Colonic mucosa (tissue), 4 donors: ENCODE measurements at regions not wholly inside any gene's neighbourhood (a gene's known extent, or its start where the extent isn't known, plus 50 kb on each side); places are given as distances from the start of the nearest gene placed in this dataset.

Experiments
- DNase-seq: peaks from one replicate; pipeline ENCODE4 v3.0.0-alpha.2; 2020
- H3K27ac ChIP-seq: fragments of 200-600 bp; one replicate; pipeline ENCODE4 v1.8.0; 2021
- H3K27me3 ChIP-seq: fragments of 200-600 bp; one replicate; pipeline ENCODE4 v1.8.0; 2021
- H3K36me3 ChIP-seq: fragments of 200-600 bp; one replicate; pipeline ENCODE4 v1.8.0; 2021
- H3K4me1 ChIP-seq: fragments of 200-600 bp; one replicate; pipeline ENCODE4 v1.8.0; 2021; ENCODE audit warnings: mild to moderate bottlenecking
- H3K4me3 ChIP-seq: fragments of 200-600 bp; one replicate; pipeline ENCODE4 v1.8.0; 2021
- H3K9ac ChIP-seq, 2 donors: one replicate each; pipeline ENCODE4 v1.7.0; 2013; ENCODE audit warnings: control low read depth in 2 of 2, low read depth in 2 of 2, low read length in 2 of 2
- H3K9me3 ChIP-seq: fragments of 200-600 bp; one replicate; pipeline ENCODE4 v1.8.0; 2021
- intact Hi-C: fragments of 100-400 bp; cut with DNase I; formaldehyde crosslinking; loops from one replicate; pipeline ENCODE4 v1.14.1; 2022
- TF ChIP-seq, protein P1 (sequence below): fragments of 200-600 bp; IDR thresholded peaks from one replicate; pipeline ENCODE4 v1.8.0; 2022; ENCODE audit warnings: antibody characterized with exemption, mild to moderate bottlenecking
- donor health status: healthy.
- donor health status: DM: no; HTN: no; CAD: no.
- donor health status: DM: no; HTN: no; CAD: no.

DNA sequence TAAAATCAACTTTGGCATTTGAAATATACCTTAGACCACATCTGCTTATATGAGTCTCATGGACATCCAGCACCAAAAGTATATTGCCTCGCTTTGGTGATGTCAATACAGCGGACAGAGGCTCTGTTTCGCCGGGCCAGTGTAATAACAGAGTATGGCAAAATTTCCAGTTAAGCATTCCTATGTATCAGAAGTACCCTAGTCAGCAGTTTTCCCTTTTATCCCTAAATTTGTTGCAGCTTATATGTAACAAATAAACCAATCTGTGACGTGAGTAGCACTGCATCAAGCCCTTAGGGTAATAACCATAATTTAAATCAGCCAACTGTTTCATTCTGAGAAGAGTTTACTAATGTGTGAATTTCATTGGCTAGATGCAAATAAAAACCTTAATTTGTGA, 585.5 kb upstream of the ADGRB3 start:
- Histone ChIP-seq H3K4me3 (no peak overlapping the region), H3K9ac (no peak overlapping the region), H3K9me3 (no peaks in the 10 kb centered on the region), H3K36me3 (no peaks in the 10 kb centered on the region), H3K4me1 (no peaks in the 10 kb centered on the region), H3K27ac (no peak overlapping the region), H3K27me3 (no peaks in the 10 kb centered on the region)
- no peak for DNase-seq
- intact Hi-C loops, result no loop called here
- TF ChIP-seq, protein P1, sequence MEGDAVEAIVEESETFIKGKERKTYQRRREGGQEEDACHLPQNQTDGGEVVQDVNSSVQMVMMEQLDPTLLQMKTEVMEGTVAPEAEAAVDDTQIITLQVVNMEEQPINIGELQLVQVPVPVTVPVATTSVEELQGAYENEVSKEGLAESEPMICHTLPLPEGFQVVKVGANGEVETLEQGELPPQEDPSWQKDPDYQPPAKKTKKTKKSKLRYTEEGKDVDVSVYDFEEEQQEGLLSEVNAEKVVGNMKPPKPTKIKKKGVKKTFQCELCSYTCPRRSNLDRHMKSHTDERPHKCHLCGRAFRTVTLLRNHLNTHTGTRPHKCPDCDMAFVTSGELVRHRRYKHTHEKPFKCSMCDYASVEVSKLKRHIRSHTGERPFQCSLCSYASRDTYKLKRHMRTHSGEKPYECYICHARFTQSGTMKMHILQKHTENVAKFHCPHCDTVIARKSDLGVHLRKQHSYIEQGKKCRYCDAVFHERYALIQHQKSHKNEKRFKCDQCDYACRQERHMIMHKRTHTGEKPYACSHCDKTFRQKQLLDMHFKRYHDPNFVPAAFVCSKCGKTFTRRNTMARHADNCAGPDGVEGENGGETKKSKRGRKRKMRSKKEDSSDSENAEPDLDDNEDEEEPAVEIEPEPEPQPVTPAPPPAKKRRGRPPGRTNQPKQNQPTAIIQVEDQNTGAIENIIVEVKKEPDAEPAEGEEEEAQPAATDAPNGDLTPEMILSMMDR, result no peak

DNA sequence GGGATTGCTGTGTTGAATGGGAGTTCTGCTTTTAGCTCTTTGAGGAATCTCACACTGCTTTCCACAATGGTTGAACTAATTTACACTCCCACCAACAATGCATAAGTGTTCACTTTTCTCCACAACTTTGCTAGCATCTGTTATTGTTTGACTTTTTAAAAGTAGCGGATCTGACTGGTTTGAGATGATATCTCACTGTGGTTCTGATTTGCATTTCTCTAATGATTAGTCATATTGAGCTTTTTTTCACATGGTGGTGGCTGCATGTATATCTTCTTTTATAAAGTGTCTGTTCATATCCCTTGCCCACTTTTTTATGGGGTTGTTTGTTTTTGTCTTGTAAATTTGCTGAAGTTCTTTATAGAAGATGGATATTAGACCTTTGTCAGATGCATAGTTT, 588.3 kb upstream of the ADGRB3 start:
- no peaks in the 10 kb centered on the region for H3K9me3 ChIP-seq
- H3K9ac ChIP-seq, result no peak overlapping the region
- no peak for DNase-seq
- H3K36me3 ChIP-seq, result no peaks in the 10 kb centered on the region
- TF ChIP-seq, protein P1, result no peak
- intact Hi-C loops, result no loop called here
- H3K27ac ChIP-seq, result no peak overlapping the region
- H3K27me3 ChIP-seq, result no peaks in the 10 kb centered on the region
- H3K4me1 ChIP-seq, result no peaks in the 10 kb centered on the region
- H3K4me3 ChIP-seq, result no peak overlapping the region

DNA sequence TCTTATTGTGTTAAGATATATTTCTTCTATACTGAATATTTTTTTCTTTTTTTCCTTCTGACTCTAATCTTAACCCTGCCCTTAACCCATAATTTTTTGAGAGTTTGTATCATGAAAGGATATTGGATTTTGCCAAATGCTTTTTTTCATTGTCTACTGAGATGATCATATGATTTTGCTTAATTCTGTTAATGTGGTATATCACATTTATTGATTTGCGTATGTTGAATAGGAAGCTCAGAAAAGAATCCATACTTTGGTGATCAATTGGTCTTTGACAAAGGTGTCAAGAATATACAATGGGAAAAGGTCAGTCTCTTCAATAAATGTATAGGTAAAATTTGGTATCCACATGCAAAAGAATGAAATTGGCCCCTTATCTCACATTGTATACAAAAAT, 588.8 kb upstream of the ADGRB3 start:
- TF ChIP-seq, protein P1, result no peak
- Histone ChIP-seq H3K36me3 (no peaks in the 10 kb centered on the region), H3K9ac (no peak overlapping the region), H3K9me3 (no peaks in the 10 kb centered on the region), H3K27ac (no peak overlapping the region), H3K27me3 (no peaks in the 10 kb centered on the region), H3K4me3 (no peak overlapping the region), H3K4me1 (no peaks in the 10 kb centered on the region)
- intact Hi-C loops, result no loop called here
- DNase-seq, result no peak

DNA sequence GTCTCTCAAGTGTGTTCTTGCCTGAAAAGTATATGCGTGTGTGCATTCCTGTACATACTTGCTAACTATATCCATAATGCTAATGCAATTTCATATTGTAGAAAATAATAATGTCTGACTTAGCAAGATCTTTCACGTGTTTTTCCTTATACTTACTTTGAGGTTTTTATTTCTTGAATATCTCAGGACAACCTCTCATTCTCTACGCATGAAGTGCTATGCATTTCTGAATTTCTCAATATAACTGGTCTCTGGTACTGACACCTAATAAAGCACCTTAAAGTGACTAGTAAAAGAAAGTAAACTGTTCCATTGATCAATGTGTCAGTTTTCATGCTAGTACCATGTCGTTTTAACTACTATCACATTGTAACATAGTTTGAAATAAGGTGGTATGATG, 589.9 kb upstream of the ADGRB3 start:
- intact Hi-C loops, result no loop called here

DNA sequence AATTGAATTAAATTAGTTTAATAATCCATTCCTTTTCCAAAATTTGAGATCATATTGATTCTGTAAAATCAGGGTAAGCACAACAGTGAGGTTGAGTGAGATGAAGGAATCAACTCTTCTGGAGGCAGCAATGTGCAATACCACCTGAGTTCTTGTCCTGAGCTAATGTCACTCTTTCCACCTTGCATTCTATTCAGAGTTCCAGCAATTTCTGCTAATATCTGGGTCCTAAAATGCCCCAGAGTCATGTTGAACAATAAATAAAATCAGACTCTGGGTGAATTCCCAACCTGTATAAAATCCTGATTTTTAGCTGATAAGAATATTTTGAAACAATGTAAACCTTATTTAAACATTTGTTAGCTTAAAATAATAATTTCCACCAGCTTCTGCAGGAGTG, 590.8 kb upstream of the ADGRB3 start:
- Histone ChIP-seq H3K27ac (no peak overlapping the region), H3K36me3 (no peaks in the 10 kb centered on the region), H3K4me1 (no peaks in the 10 kb centered on the region), H3K27me3 (no peaks in the 10 kb centered on the region), H3K9ac (no peak overlapping the region), H3K9me3 (no peaks in the 10 kb centered on the region), H3K4me3 (no peak overlapping the region)
- TF ChIP-seq, protein P1, result no peak
- DNase-seq, result no peak
- intact Hi-C loops, result no loop called here

More for the DNA sequence above, 589.9 kb upstream of the ADGRB3 start:
- no peaks in the 10 kb centered on the region for H3K9me3 ChIP-seq
- no peaks in the 10 kb centered on the region for H3K27me3 ChIP-seq
- no peaks in the 10 kb centered on the region for H3K36me3 ChIP-seq
- TF ChIP-seq, protein P1, result no peak
- no peaks in the 10 kb centered on the region for H3K4me1 ChIP-seq
- H3K4me3 ChIP-seq, result no peak overlapping the region
- no peak for DNase-seq
- H3K27ac ChIP-seq, result no peak overlapping the region
- no peak overlapping the region for H3K9ac ChIP-seq

DNA sequence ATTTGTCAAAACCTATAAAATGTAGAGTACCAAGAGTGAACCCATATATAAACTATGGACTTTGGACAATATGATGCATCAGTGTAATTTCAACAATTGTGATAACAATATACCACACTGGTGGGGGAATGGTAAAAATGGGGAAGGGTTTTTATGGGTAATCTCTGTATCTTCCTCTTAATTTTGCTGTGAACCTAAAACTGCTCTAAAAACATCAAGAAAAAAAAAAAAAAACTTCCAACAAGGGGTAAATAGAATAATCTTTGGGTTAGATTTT, 592.0 kb upstream of the ADGRB3 start:
- H3K27me3 ChIP-seq, result no peaks in the 10 kb centered on the region
- TF ChIP-seq, protein P1, result no peak
- H3K9me3 ChIP-seq, result no peaks in the 10 kb centered on the region
- no peak overlapping the region for H3K27ac ChIP-seq
- no peak overlapping the region for H3K9ac ChIP-seq
- DNase-seq, result no peak
- no peak overlapping the region for H3K4me3 ChIP-seq
- H3K36me3 ChIP-seq, result no peaks in the 10 kb centered on the region
- intact Hi-C loops, result no loop called here
- H3K4me1 ChIP-seq, result no peaks in the 10 kb centered on the region
